ENCODE measurements at regions not wholly inside any gene's neighbourhood (a gene's known extent, or its start where the extent isn't known, plus 50 kb on each side); places are given as distances from the start of the nearest gene placed in this dataset.

GRCh38 chr13:91185294-91185863 is 162.1 kb upstream of the MIR17HG start:
- H3K27ac ChIP-seq (ENCODE audit: low read depth, low read length) = no peak overlapping the region
- no peaks in the 10 kb centered on the region for H3K9me2 ChIP-seq (ENCODE audit: insufficient read depth)
- ChIA-PET POLR2A (no interaction called here), RAD21 (ENCODE audit: low non-redundant PET in 1 of 2, low total read pairs in 2 of 2, uncharacterized antibody in 2 of 2, unreplicated experiment in 2 of 2) (no interaction called here), CTCF (interaction anchor here (1.0 to 1.7 kb wide), 5 partner anchors 23 to 217 kb away, joined by 3 to 19 read pairs (median 5); no protein-coding TSS in a partner anchor)
- H2AFZ ChIP-seq (ENCODE audit: low read depth, low read length, poor library complexity, severe bottlenecking) = no peak overlapping the region
- H3K27me3 ChIP-seq (ENCODE audit: insufficient read depth, low read length) = peaks cover 4% of the 10 kb centered on the region
- H3K36me3 ChIP-seq (ENCODE audit: control insufficient read depth in 1 of 2, insufficient read depth in 2 of 2, low read length in 2 of 2) = no peaks in the 10 kb centered on the region
- no peaks in the 10 kb centered on the region for H3K4me1 ChIP-seq (ENCODE audit: control insufficient read depth in 1 of 2, insufficient read depth in 2 of 2, low read length in 2 of 2)
- H3K4me2 ChIP-seq (ENCODE audit: low read length) = no peak overlapping the region
- no peaks in the 10 kb centered on the region for H3K79me2 ChIP-seq (ENCODE audit: insufficient read depth, low read length)
- DNase-seq (ENCODE audit: low read depth, low spot score) (peak; percentile 7), ATAC-seq (no peak)
- intact Hi-C loops (cut with micrococcal nuclease) = loop anchor here (5.0 kb wide), 1 partner anchor 53 kb away; no protein-coding TSS in a partner anchor
- H3K4me3 ChIP-seq (replicated peaks in 1 of 2; ENCODE audit: low read depth in 1 of 2, low read length in 2 of 2) = no peak overlapping the region
- no TSS peak for BruUV-seq (replicated peaks)
- H4K20me1 ChIP-seq (ENCODE audit: insufficient read depth) = no peaks in the 10 kb centered on the region
- H3K9ac ChIP-seq (ENCODE audit: low read length) = no peak overlapping the region
- TF ChIP-seq RAD21 (IDR thresholded peaks at IDR 0.05; ENCODE audit: low read depth) = peak; percentile 33; the same call in 1 of the 2 replicates
- TF ChIP-seq SIN3A (IDR thresholded peaks at IDR 0.05; ENCODE audit: low read depth) = no peak
- TF ChIP-seq, protein P1, sequence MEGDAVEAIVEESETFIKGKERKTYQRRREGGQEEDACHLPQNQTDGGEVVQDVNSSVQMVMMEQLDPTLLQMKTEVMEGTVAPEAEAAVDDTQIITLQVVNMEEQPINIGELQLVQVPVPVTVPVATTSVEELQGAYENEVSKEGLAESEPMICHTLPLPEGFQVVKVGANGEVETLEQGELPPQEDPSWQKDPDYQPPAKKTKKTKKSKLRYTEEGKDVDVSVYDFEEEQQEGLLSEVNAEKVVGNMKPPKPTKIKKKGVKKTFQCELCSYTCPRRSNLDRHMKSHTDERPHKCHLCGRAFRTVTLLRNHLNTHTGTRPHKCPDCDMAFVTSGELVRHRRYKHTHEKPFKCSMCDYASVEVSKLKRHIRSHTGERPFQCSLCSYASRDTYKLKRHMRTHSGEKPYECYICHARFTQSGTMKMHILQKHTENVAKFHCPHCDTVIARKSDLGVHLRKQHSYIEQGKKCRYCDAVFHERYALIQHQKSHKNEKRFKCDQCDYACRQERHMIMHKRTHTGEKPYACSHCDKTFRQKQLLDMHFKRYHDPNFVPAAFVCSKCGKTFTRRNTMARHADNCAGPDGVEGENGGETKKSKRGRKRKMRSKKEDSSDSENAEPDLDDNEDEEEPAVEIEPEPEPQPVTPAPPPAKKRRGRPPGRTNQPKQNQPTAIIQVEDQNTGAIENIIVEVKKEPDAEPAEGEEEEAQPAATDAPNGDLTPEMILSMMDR (IDR thresholded peaks at IDR 0.05 in 2 of 3, conservative IDR thresholded peaks at IDR 0.05 in 1 of 3; ENCODE audit: borderline replicate concordance in 1 of 3, insufficient read depth in 1 of 3, low read depth in 2 of 3, low read length in 2 of 3) = peak in 1 of 3 experiments; percentile 31; a peak in 1 of 6 replicates
- no peaks in the 10 kb centered on the region for H3K9me3 ChIP-seq (ENCODE audit: control insufficient read depth in 1 of 2, insufficient read depth in 1 of 2, low read depth in 1 of 2, low read length in 2 of 2)

- H3K27ac ChIP-seq (ENCODE audit: low read depth, low read length) = no peak overlapping the region
- no peaks in the 10 kb centered on the region for H3K36me3 ChIP-seq (ENCODE audit: control insufficient read depth in 1 of 2, insufficient read depth in 2 of 2, low read length in 2 of 2)
- no peaks in the 10 kb centered on the region for H3K9me3 ChIP-seq (ENCODE audit: control insufficient read depth in 1 of 2, insufficient read depth in 1 of 2, low read depth in 1 of 2, low read length in 2 of 2)
- no peaks in the 10 kb centered on the region for H3K4me1 ChIP-seq (ENCODE audit: control insufficient read depth in 1 of 2, insufficient read depth in 2 of 2, low read length in 2 of 2)
- ChIA-PET POLR2A (no interaction called here), CTCF (interaction anchor here (0.7 kb wide), 1 partner anchor 121 kb away, joined by 3 read pairs; no protein-coding TSS in a partner anchor), RAD21 (ENCODE audit: low non-redundant PET in 1 of 2, low total read pairs in 2 of 2, uncharacterized antibody in 2 of 2, unreplicated experiment in 2 of 2) (no interaction called here)
- H3K27me3 ChIP-seq (ENCODE audit: insufficient read depth, low read length) = peaks cover 4% of the 10 kb centered on the region
- TF ChIP-seq ZFX (IDR thresholded peaks at IDR 0.05) = no peak
- no peak for TF ChIP-seq EZH2phosphoT487 (IDR thresholded peaks at IDR 0.05; ENCODE audit: borderline replicate concordance)
- no peak for TF ChIP-seq CBX3 (IDR thresholded peaks at IDR 0.05; ENCODE audit: low read depth)
- no peak for TF ChIP-seq FOSL1 (IDR thresholded peaks at IDR 0.05; ENCODE audit: low read depth)
- TF ChIP-seq EZH2 (IDR thresholded peaks at IDR 0.05) = no peak
- TF ChIP-seq SRF (IDR thresholded peaks at IDR 0.05; ENCODE audit: low read depth) = no peak
- TF ChIP-seq TCF7L2 (IDR thresholded peaks at IDR 0.05; ENCODE audit: borderline replicate concordance, extremely low read depth, insufficient read depth, insufficient read length) = no peak
- TF ChIP-seq YY1 (IDR thresholded peaks at IDR 0.05; ENCODE audit: extremely low read depth, insufficient replicate concordance, low read depth, low read length) = no peak
- H3K9me2 ChIP-seq (ENCODE audit: insufficient read depth) = no peaks in the 10 kb centered on the region
- DNase-seq (ENCODE audit: low read depth, low spot score) (no peak), ATAC-seq (no peak)
- H4K20me1 ChIP-seq (ENCODE audit: insufficient read depth) = no peaks in the 10 kb centered on the region
- no peaks in the 10 kb centered on the region for H3K79me2 ChIP-seq (ENCODE audit: insufficient read depth, low read length)
- H3K4me2 ChIP-seq (ENCODE audit: low read length) = no peak overlapping the region
- H3K4me3 ChIP-seq (replicated peaks in 1 of 2; ENCODE audit: low read depth in 1 of 2, low read length in 2 of 2) = no peak overlapping the region
- H3K9ac ChIP-seq (ENCODE audit: low read length) = no peak overlapping the region
- no TSS peak for BruUV-seq (replicated peaks)
- no peak overlapping the region for H2AFZ ChIP-seq (ENCODE audit: low read depth, low read length, poor library complexity, severe bottlenecking)
- intact Hi-C loops (cut with micrococcal nuclease) = loop anchor here (5.0 kb wide), 1 partner anchor 55 kb away; no protein-coding TSS in a partner anchor
These were observed 160.0 kb upstream of the MIR17HG start for GRCh38 chr13:91187522-91187921.

Data from HCT116 (cell line).